ENCODE measurements at regions not wholly inside any gene's neighbourhood (a gene's known extent, or its start where the extent isn't known, plus 50 kb on each side); places are given as distances from the start of the nearest gene placed in this dataset.
"Not testable (repeated sequence)": the region's sequence is repeated elsewhere in the genome, so short reads cannot be mapped to it uniquely, and the experiment has no call there.

- H3K27ac ChIP-seq, result no peak overlapping the region
- H3K4me3 ChIP-seq, result no peak overlapping the region
- no peaks in the 10 kb centered on the region for H3K36me3 ChIP-seq (ENCODE audit: insufficient read depth, low read length)
- H3K9ac ChIP-seq (ENCODE audit: insufficient read length), result no peak overlapping the region
- no peak for TF ChIP-seq POLR2AphosphoS5 (IDR thresholded peaks at IDR 0.05; ENCODE audit: borderline replicate concordance, low read depth, low read length)
- TF ChIP-seq EZH2 (IDR thresholded peaks at IDR 0.05), result no peak
- TF ChIP-seq FOXP2 (optimal IDR thresholded peaks at IDR 0.05; ENCODE audit: control extremely low read depth, extremely low read length, insufficient read depth), result no peak
- no peak for DNase-seq (ENCODE audit: low read depth, low spot score)
- H3K9me3 ChIP-seq (ENCODE audit: low read depth, low read length), result no peaks in the 10 kb centered on the region
Measured at GRCh38 chr14:105745433-105746123, 219.2 kb downstream of the TMEM121 start.

GRCh38 chr14:105746124-105746514 lies 219.7 kb downstream of the TMEM121 start:
- H3K36me3 ChIP-seq (ENCODE audit: insufficient read depth, low read length), result no peaks in the 10 kb centered on the region
- DNase-seq (ENCODE audit: low read depth, low spot score), result no peak
- no peak overlapping the region for H3K9ac ChIP-seq (ENCODE audit: insufficient read length)
- no peaks in the 10 kb centered on the region for H3K9me3 ChIP-seq (ENCODE audit: low read depth, low read length)
- H3K27ac ChIP-seq, result no peak overlapping the region
- no peak overlapping the region for H3K4me3 ChIP-seq
- TF ChIP-seq FOXP2 (optimal IDR thresholded peaks at IDR 0.05; ENCODE audit: control extremely low read depth, extremely low read length, insufficient read depth) (no peak), EZH2 (IDR thresholded peaks at IDR 0.05) (no peak), POLR2AphosphoS5 (IDR thresholded peaks at IDR 0.05; ENCODE audit: borderline replicate concordance, low read depth, low read length) (no peak)

- not testable (repeated sequence) for DNase-seq (ENCODE audit: low read depth, low spot score); H3K36me3 ChIP-seq (ENCODE audit: insufficient read depth, low read length); H3K9ac ChIP-seq (ENCODE audit: insufficient read length); H3K27ac ChIP-seq; H3K9me3 ChIP-seq (ENCODE audit: low read depth, low read length); H3K4me3 ChIP-seq
Measured at GRCh38 chr14:105746800-105747502, 220.6 kb downstream of the TMEM121 start.

- H3K27ac ChIP-seq; H3K4me3 ChIP-seq; H3K36me3 ChIP-seq (ENCODE audit: insufficient read depth, low read length); H3K9ac ChIP-seq (ENCODE audit: insufficient read length); H3K9me3 ChIP-seq (ENCODE audit: low read depth, low read length); DNase-seq (ENCODE audit: low read depth, low spot score): not testable (repeated sequence)
Measured at GRCh38 chr14:105747503-105748203, 221.3 kb downstream of the TMEM121 start.

- Histone ChIP-seq H3K27ac (no peak overlapping the region), H3K9ac (ENCODE audit: insufficient read length) (no peak overlapping the region), H3K9me3 (ENCODE audit: low read depth, low read length) (no peaks in the 10 kb centered on the region), H3K4me3 (no peak overlapping the region), H3K36me3 (ENCODE audit: insufficient read depth, low read length) (no peaks in the 10 kb centered on the region)
- no peak for DNase-seq (ENCODE audit: low read depth, low spot score)
- TF ChIP-seq FOXP2 (optimal IDR thresholded peaks at IDR 0.05; ENCODE audit: control extremely low read depth, extremely low read length, insufficient read depth), result no peak
- TF ChIP-seq EZH2 (IDR thresholded peaks at IDR 0.05), result no peak
- TF ChIP-seq POLR2AphosphoS5 (IDR thresholded peaks at IDR 0.05; ENCODE audit: borderline replicate concordance, low read depth, low read length), result no peak
Measured at GRCh38 chr14:105748204-105748578, 221.8 kb downstream of the TMEM121 start.

GRCh38 chr14:105748710-105749109 lies 222.3 kb downstream of the TMEM121 start:
- DNase-seq (ENCODE audit: low read depth, low spot score); H3K4me3 ChIP-seq; H3K36me3 ChIP-seq (ENCODE audit: insufficient read depth, low read length); H3K27ac ChIP-seq; H3K9ac ChIP-seq (ENCODE audit: insufficient read length); H3K9me3 ChIP-seq (ENCODE audit: low read depth, low read length): not testable (repeated sequence)

GRCh38 chr14:105749870-105750541 lies 223.6 kb downstream of the TMEM121 start:
- not testable (repeated sequence) for H3K9me3 ChIP-seq (ENCODE audit: low read depth, low read length); H3K36me3 ChIP-seq (ENCODE audit: insufficient read depth, low read length); H3K9ac ChIP-seq (ENCODE audit: insufficient read length); H3K27ac ChIP-seq; H3K4me3 ChIP-seq; DNase-seq (ENCODE audit: low read depth, low spot score)

GRCh38 chr14:105751291-105751751 lies 224.9 kb downstream of the TMEM121 start:
- H3K9ac ChIP-seq (ENCODE audit: insufficient read length); H3K27ac ChIP-seq; H3K36me3 ChIP-seq (ENCODE audit: insufficient read depth, low read length); H3K9me3 ChIP-seq (ENCODE audit: low read depth, low read length); H3K4me3 ChIP-seq; DNase-seq (ENCODE audit: low read depth, low spot score): not testable (repeated sequence)

GRCh38 chr14:105752420-105752819 lies 226.0 kb downstream of the TMEM121 start:
- not testable (repeated sequence) for H3K9me3 ChIP-seq (ENCODE audit: low read depth, low read length); H3K27ac ChIP-seq; H3K36me3 ChIP-seq (ENCODE audit: insufficient read depth, low read length); H3K4me3 ChIP-seq; DNase-seq (ENCODE audit: low read depth, low spot score); H3K9ac ChIP-seq (ENCODE audit: insufficient read length)

Measured in SK-N-MC (cell line).